ENCODE measurements at regions not wholly inside any gene's neighbourhood (a gene's known extent, or its start where the extent isn't known, plus 50 kb on each side); places are given as distances from the start of the nearest gene placed in this dataset.

- TF ChIP-seq CTCF (IDR thresholded peaks at IDR 0.05; ENCODE audit: low read length) (no peak), EZH2 (IDR thresholded peaks at IDR 0.05; ENCODE audit: borderline replicate concordance, low read length) (no peak)
Observed at GRCh38 chr1:72606216-72606810, 324.0 kb upstream of the NEGR1 start.

All from OCI-LY1 (cell line).